ENCODE measurements at regions not wholly inside any gene's neighbourhood (a gene's known extent, or its start where the extent isn't known, plus 50 kb on each side); places are given as distances from the start of the nearest gene placed in this dataset.
"Not testable (repeated sequence)": the region's sequence is repeated elsewhere in the genome, so short reads cannot be mapped to it uniquely, and the experiment has no call there.

GRCh38 chr3:95228416-95228815 is 1165.6 kb downstream of the NSUN3 start:
- no peaks in the 10 kb centered on the region for H3K27me3 Mint-ChIP-seq
- H3K36me3 Mint-ChIP-seq = no peaks in the 10 kb centered on the region
- peaks cover 4% of the 10 kb centered on the region for H3K9me3 Mint-ChIP-seq

GRCh38 chr3:95235916-95236315 is 1173.1 kb downstream of the NSUN3 start:
- H3K9me3 Mint-ChIP-seq = peaks cover 3% of the 10 kb centered on the region
- H3K36me3 Mint-ChIP-seq = no peaks in the 10 kb centered on the region
- DNase-seq (ENCODE audit: low spot score in 2 of 2) (no peak), ATAC-seq (ENCODE audit: low read depth) (no peak)
- H3K4me3 Mint-ChIP-seq = no peak overlapping the region
- no peaks in the 10 kb centered on the region for H3K4me1 Mint-ChIP-seq
- no peaks in the 10 kb centered on the region for H3K27me3 Mint-ChIP-seq
- no peak overlapping the region for H3K27ac Mint-ChIP-seq

More at GRCh38 chr3:95228416-95228815, 1165.6 kb downstream of the NSUN3 start:
- Mint-ChIP-seq H3K27ac (no peak overlapping the region), H3K4me1 (no peaks in the 10 kb centered on the region), H3K4me3 (no peak overlapping the region)
- no peak for ATAC-seq (ENCODE audit: low read depth)
- DNase-seq (ENCODE audit: low spot score in 2 of 2) = no peak

- no peak overlapping the region for H3K27ac Mint-ChIP-seq
- peaks cover 2% of the 10 kb centered on the region for H3K9me3 Mint-ChIP-seq
- no peaks in the 10 kb centered on the region for H3K4me1 Mint-ChIP-seq
- DNase-seq (ENCODE audit: low spot score in 2 of 2) (no peak), ATAC-seq (ENCODE audit: low read depth) (no peak)
- no peaks in the 10 kb centered on the region for H3K36me3 Mint-ChIP-seq
- no peaks in the 10 kb centered on the region for H3K27me3 Mint-ChIP-seq
- H3K4me3 Mint-ChIP-seq = no peak overlapping the region
Observed at GRCh38 chr3:95237783-95238182, 1174.9 kb downstream of the NSUN3 start.

- no peak overlapping the region for H3K4me3 Mint-ChIP-seq
- DNase-seq (ENCODE audit: low spot score in 2 of 2) (no peak), ATAC-seq (ENCODE audit: low read depth) (no peak)
- no peak overlapping the region for H3K27ac Mint-ChIP-seq
- H3K9me3 Mint-ChIP-seq = no peaks in the 10 kb centered on the region
- H3K36me3 Mint-ChIP-seq = no peaks in the 10 kb centered on the region
- no peaks in the 10 kb centered on the region for H3K4me1 Mint-ChIP-seq
- H3K27me3 Mint-ChIP-seq = no peaks in the 10 kb centered on the region
Observed at GRCh38 chr3:95240395-95240794, 1177.5 kb downstream of the NSUN3 start.

GRCh38 chr3:95241256-95241655 is 1178.4 kb downstream of the NSUN3 start:
- not testable (repeated sequence) for H3K36me3 Mint-ChIP-seq; H3K9me3 Mint-ChIP-seq; H3K4me3 Mint-ChIP-seq; ATAC-seq (ENCODE audit: low read depth); H3K4me1 Mint-ChIP-seq; DNase-seq (ENCODE audit: low spot score in 2 of 2); H3K27me3 Mint-ChIP-seq; H3K27ac Mint-ChIP-seq

GRCh38 chr3:95246413-95246812 is 1183.6 kb downstream of the NSUN3 start:
- Mint-ChIP-seq H3K4me3 (no peak overlapping the region), H3K36me3 (no peaks in the 10 kb centered on the region), H3K27me3 (no peaks in the 10 kb centered on the region), H3K4me1 (no peaks in the 10 kb centered on the region), H3K9me3 (peaks cover 8% of the 10 kb centered on the region), H3K27ac (no peak overlapping the region)
- no peak for DNase-seq (ENCODE audit: low spot score in 2 of 2)
- no peak for ATAC-seq (ENCODE audit: low read depth)

GRCh38 chr3:95254061-95254460 is 1191.2 kb downstream of the NSUN3 start:
- H3K4me1 Mint-ChIP-seq = no peaks in the 10 kb centered on the region
- no peak for DNase-seq (ENCODE audit: low spot score in 2 of 2)
- H3K27ac Mint-ChIP-seq = no peak overlapping the region
- no peak for ATAC-seq (ENCODE audit: low read depth)
- no peak overlapping the region for H3K4me3 Mint-ChIP-seq
- no peaks in the 10 kb centered on the region for H3K27me3 Mint-ChIP-seq
- no peaks in the 10 kb centered on the region for H3K36me3 Mint-ChIP-seq
- peaks cover 5% of the 10 kb centered on the region for H3K9me3 Mint-ChIP-seq

GRCh38 chr3:95254758-95255157 is 1191.9 kb downstream of the NSUN3 start:
- Mint-ChIP-seq H3K27ac (no peak overlapping the region), H3K27me3 (no peaks in the 10 kb centered on the region), H3K9me3 (peaks cover 3% of the 10 kb centered on the region), H3K36me3 (no peaks in the 10 kb centered on the region), H3K4me3 (no peak overlapping the region), H3K4me1 (no peaks in the 10 kb centered on the region)
- DNase-seq (ENCODE audit: low spot score in 2 of 2) (no peak), ATAC-seq (ENCODE audit: low read depth) (no peak)

- no peak for DNase-seq (ENCODE audit: low spot score in 2 of 2)
- Mint-ChIP-seq H3K4me3 (no peak overlapping the region), H3K4me1 (no peaks in the 10 kb centered on the region), H3K27ac (no peak overlapping the region), H3K9me3 (peaks cover 1% of the 10 kb centered on the region), H3K36me3 (no peaks in the 10 kb centered on the region), H3K27me3 (no peaks in the 10 kb centered on the region)
- ATAC-seq (ENCODE audit: low read depth) = no peak
Observed at GRCh38 chr3:95265129-95265528, 1202.3 kb downstream of the NSUN3 start.

GRCh38 chr3:95271395-95271794 is 1208.5 kb downstream of the NSUN3 start:
- no peak overlapping the region for H3K27ac Mint-ChIP-seq
- H3K36me3 Mint-ChIP-seq = no peaks in the 10 kb centered on the region
- H3K27me3 Mint-ChIP-seq = no peaks in the 10 kb centered on the region
- no peaks in the 10 kb centered on the region for H3K9me3 Mint-ChIP-seq
- no peaks in the 10 kb centered on the region for H3K4me1 Mint-ChIP-seq
- H3K4me3 Mint-ChIP-seq = no peak overlapping the region
- ATAC-seq (ENCODE audit: low read depth) = no peak
- no peak for DNase-seq (ENCODE audit: low spot score in 2 of 2)

- no peak for DNase-seq (ENCODE audit: low spot score in 2 of 2)
- no peaks in the 10 kb centered on the region for H3K27me3 Mint-ChIP-seq
- no peak overlapping the region for H3K27ac Mint-ChIP-seq
- H3K36me3 Mint-ChIP-seq = no peaks in the 10 kb centered on the region
- no peaks in the 10 kb centered on the region for H3K4me1 Mint-ChIP-seq
- no peaks in the 10 kb centered on the region for H3K9me3 Mint-ChIP-seq
- no peak overlapping the region for H3K4me3 Mint-ChIP-seq
- ATAC-seq (ENCODE audit: low read depth) = no peak
Observed at GRCh38 chr3:95272166-95272565, 1209.3 kb downstream of the NSUN3 start.

- Mint-ChIP-seq H3K4me3 (no peak overlapping the region), H3K9me3 (no peaks in the 10 kb centered on the region), H3K4me1 (no peaks in the 10 kb centered on the region), H3K27ac (no peak overlapping the region), H3K36me3 (no peaks in the 10 kb centered on the region), H3K27me3 (no peaks in the 10 kb centered on the region)
- DNase-seq (ENCODE audit: low spot score in 2 of 2) (no peak), ATAC-seq (ENCODE audit: low read depth) (no peak)
Observed at GRCh38 chr3:95272781-95273180, 1209.9 kb downstream of the NSUN3 start.

- DNase-seq (ENCODE audit: low spot score in 2 of 2) = no peak
- ATAC-seq (ENCODE audit: low read depth) = no peak
- Mint-ChIP-seq H3K4me3 (no peak overlapping the region), H3K9me3 (no peaks in the 10 kb centered on the region), H3K27me3 (no peaks in the 10 kb centered on the region), H3K27ac (no peak overlapping the region), H3K4me1 (no peaks in the 10 kb centered on the region), H3K36me3 (no peaks in the 10 kb centered on the region)
Observed at GRCh38 chr3:95277613-95278012, 1214.8 kb downstream of the NSUN3 start.

GRCh38 chr3:95280711-95281352 is 1218.0 kb downstream of the NSUN3 start:
- H3K4me1 Mint-ChIP-seq = no peaks in the 10 kb centered on the region
- no peak for ATAC-seq (ENCODE audit: low read depth)
- no peaks in the 10 kb centered on the region for H3K27me3 Mint-ChIP-seq
- DNase-seq (ENCODE audit: low spot score in 2 of 2) = no peak
- no peak overlapping the region for H3K4me3 Mint-ChIP-seq
- H3K27ac Mint-ChIP-seq = no peak overlapping the region
- H3K9me3 Mint-ChIP-seq = no peaks in the 10 kb centered on the region
- no peaks in the 10 kb centered on the region for H3K36me3 Mint-ChIP-seq

GRCh38 chr3:95289295-95289694 is 1226.4 kb downstream of the NSUN3 start:
- no peaks in the 10 kb centered on the region for H3K4me1 Mint-ChIP-seq

More at GRCh38 chr3:95289295-95289694, 1226.4 kb downstream of the NSUN3 start:
- no peaks in the 10 kb centered on the region for H3K36me3 Mint-ChIP-seq
- peaks cover 10% of the 10 kb centered on the region for H3K9me3 Mint-ChIP-seq
- no peak overlapping the region for H3K27ac Mint-ChIP-seq
- no peaks in the 10 kb centered on the region for H3K27me3 Mint-ChIP-seq
- ATAC-seq (ENCODE audit: low read depth) (no peak), DNase-seq (ENCODE audit: low spot score in 2 of 2) (no peak)
- H3K4me3 Mint-ChIP-seq = no peak overlapping the region
